ENCODE measurements at regions not wholly inside any gene's neighbourhood (a gene's known extent, or its start where the extent isn't known, plus 50 kb on each side); places are given as distances from the start of the nearest gene placed in this dataset.

DNA sequence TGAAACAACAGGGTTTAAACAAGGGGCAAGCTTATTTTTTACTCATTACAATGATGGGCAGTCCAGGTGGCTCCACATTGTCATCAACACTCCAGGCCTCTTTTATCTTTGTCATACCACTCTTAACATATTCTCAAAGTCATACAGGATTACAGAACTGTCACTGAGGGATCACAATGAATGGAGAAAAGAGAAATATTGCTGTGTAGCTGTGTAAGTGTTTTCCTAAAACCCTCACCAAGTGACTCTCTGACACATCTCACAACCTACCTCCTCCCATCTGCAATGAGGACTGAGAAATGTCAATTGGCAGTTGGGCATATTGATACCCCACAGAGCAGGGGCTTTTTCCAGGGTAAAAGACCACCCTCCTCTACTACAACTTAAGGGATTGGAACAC, 562.1 kb downstream of the TBC1D4 start:
- TF ChIP-seq POLR2A (IDR thresholded peaks at IDR 0.05) = no peak
- TF ChIP-seq, protein P1, sequence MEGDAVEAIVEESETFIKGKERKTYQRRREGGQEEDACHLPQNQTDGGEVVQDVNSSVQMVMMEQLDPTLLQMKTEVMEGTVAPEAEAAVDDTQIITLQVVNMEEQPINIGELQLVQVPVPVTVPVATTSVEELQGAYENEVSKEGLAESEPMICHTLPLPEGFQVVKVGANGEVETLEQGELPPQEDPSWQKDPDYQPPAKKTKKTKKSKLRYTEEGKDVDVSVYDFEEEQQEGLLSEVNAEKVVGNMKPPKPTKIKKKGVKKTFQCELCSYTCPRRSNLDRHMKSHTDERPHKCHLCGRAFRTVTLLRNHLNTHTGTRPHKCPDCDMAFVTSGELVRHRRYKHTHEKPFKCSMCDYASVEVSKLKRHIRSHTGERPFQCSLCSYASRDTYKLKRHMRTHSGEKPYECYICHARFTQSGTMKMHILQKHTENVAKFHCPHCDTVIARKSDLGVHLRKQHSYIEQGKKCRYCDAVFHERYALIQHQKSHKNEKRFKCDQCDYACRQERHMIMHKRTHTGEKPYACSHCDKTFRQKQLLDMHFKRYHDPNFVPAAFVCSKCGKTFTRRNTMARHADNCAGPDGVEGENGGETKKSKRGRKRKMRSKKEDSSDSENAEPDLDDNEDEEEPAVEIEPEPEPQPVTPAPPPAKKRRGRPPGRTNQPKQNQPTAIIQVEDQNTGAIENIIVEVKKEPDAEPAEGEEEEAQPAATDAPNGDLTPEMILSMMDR (IDR thresholded peaks at IDR 0.05) = no peak

Data from breast epithelium (tissue), 3 donors.